Natural killer cell (primary cell): ENCODE measurements at regions not wholly inside any gene's neighbourhood (a gene's known extent, or its start where the extent isn't known, plus 50 kb on each side); places are given as distances from the start of the nearest gene placed in this dataset.

Experiments
- ATAC-seq, 3 donors: fragments of 150-1000 bp in 2 of 3; fragments of 200-7000 bp in 1 of 3; cut with Tn5 transposase; 1 replicate in 1 of 3; 2 replicates in 2 of 3; pipeline ENCODE4 v1.10.0; 2021; ENCODE audit warnings: mild to moderate bottlenecking in 2 of 3, moderate library complexity in 2 of 3
- DNase-seq, 2 donors: peaks; one replicate each; pipeline versions ENCODE4 v3.0.0 to v3.0.0-alpha.2; 2013 to 2021; ENCODE audit warnings: mixed read lengths in 1 of 2
- H3K27ac ChIP-seq: one replicate; pipeline ENCODE4 v1.5.1; 2013; ENCODE audit warnings: mild to moderate bottlenecking, low read length
- H3K27me3 ChIP-seq: one replicate; pipeline ENCODE4 v1.6.1; 2013; ENCODE audit warnings: low read length; ENCODE audit not compliant: control insufficient read depth, insufficient read depth
- H3K36me3 ChIP-seq: one replicate; pipeline ENCODE4 v1.6.1; 2013; ENCODE audit warnings: low read length; ENCODE audit not compliant: control insufficient read depth, insufficient read depth
- H3K4me1 ChIP-seq: one replicate; pipeline ENCODE4 v1.6.1; 2013; ENCODE audit warnings: low read length; ENCODE audit not compliant: control insufficient read depth, insufficient read depth
- H3K4me3 ChIP-seq: one replicate; pipeline ENCODE4 v1.5.1; 2013; ENCODE audit warnings: low read length
- H3K9me3 ChIP-seq: one replicate; pipeline ENCODE4 v1.6.1; 2013; ENCODE audit warnings: low read length; ENCODE audit not compliant: control insufficient read depth, insufficient read depth
- H3K27ac Mint-ChIP-seq, 2 donors: one replicate each; pipeline ENCODE4 v1.8.0; 2022; ENCODE audit warnings: mild to moderate bottlenecking in 2 of 2, mixed read lengths in 2 of 2, moderate library complexity in 1 of 2
- H3K27me3 Mint-ChIP-seq, 2 donors: one replicate each; pipeline ENCODE4 v1.8.0; 2022; ENCODE audit warnings: low read depth in 2 of 2, mixed read lengths in 2 of 2
- H3K36me3 Mint-ChIP-seq: one replicate; pipeline ENCODE4 v1.8.0; 2022; ENCODE audit warnings: mixed read lengths
- H3K4me1 Mint-ChIP-seq, 2 donors: one replicate each; pipeline ENCODE4 v1.8.0; 2022; ENCODE audit warnings: mixed read lengths in 2 of 2
- H3K4me3 Mint-ChIP-seq: one replicate; pipeline ENCODE4 v1.8.0; 2022; ENCODE audit warnings: mild to moderate bottlenecking, moderate library complexity, mixed read lengths
- H3K9me3 Mint-ChIP-seq, 2 donors: one replicate each; pipeline ENCODE4 v1.8.0; 2022; ENCODE audit warnings: mixed read lengths in 2 of 2
- WGBS: methylation state at CpG from one replicate; pipeline ENCODE4 v1.1.7; 2013; ENCODE audit warnings: missing lambda C conversion rate; ENCODE audit not compliant: insufficient coverage; 5-methylcytosine and 5-hydroxymethylcytosine counted together
- intact Hi-C: fragments of 100-400 bp; cut with micrococcal nuclease; formaldehyde crosslinking; loops from one replicate; pipeline ENCODE4 v1.14.2; 2022
- TF ChIP-seq, protein P1 (sequence below): fragments of 200-600 bp; IDR thresholded peaks from one replicate; pipeline ENCODE4 v1.8.0; 2022; ENCODE audit warnings: antibody characterized with exemption

DNA sequence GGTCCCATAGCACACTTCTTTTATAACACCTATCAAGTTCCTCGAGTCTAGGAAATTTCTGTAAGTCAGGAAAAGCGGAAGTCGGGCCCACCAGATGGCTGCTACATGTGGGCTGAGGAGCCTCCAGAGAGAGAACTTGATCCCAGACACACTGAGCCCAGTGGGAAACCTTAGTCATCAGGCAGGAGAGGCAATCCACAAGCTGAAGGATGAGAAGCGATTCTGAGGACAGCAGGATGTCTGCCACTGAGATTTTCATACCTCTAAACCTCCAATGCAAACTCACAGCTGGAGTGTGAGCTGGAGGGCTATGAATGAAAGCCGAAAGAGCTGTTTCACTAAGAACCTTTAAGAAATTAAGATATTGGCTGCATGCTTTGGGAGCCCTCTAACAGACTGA lies 52.6 kb upstream of the PDHA1 start:
- no peak overlapping the region for H3K4me3 ChIP-seq
- H3K4me3 Mint-ChIP-seq: no peak overlapping the region
- no peaks in the 10 kb centered on the region for H3K27me3 ChIP-seq
- no peaks in the 10 kb centered on the region for H3K4me1 Mint-ChIP-seq
- no peaks in the 10 kb centered on the region for H3K36me3 ChIP-seq
- H3K27ac ChIP-seq: no peak overlapping the region
- peaks cover 13 to 17% of the 10 kb centered on the region in 2 donors for H3K27me3 Mint-ChIP-seq
- no peak overlapping the region for H3K27ac Mint-ChIP-seq
- H3K4me1 ChIP-seq: no peaks in the 10 kb centered on the region
- ATAC-seq: no peak
- no peak for DNase-seq
- intact Hi-C loops: no loop called here
- no peaks in the 10 kb centered on the region for H3K36me3 Mint-ChIP-seq
- WGBS: 69% methylated on average over 3 of the region's 5 CpGs
- H3K9me3 ChIP-seq: no peaks in the 10 kb centered on the region
- TF ChIP-seq, protein P1, sequence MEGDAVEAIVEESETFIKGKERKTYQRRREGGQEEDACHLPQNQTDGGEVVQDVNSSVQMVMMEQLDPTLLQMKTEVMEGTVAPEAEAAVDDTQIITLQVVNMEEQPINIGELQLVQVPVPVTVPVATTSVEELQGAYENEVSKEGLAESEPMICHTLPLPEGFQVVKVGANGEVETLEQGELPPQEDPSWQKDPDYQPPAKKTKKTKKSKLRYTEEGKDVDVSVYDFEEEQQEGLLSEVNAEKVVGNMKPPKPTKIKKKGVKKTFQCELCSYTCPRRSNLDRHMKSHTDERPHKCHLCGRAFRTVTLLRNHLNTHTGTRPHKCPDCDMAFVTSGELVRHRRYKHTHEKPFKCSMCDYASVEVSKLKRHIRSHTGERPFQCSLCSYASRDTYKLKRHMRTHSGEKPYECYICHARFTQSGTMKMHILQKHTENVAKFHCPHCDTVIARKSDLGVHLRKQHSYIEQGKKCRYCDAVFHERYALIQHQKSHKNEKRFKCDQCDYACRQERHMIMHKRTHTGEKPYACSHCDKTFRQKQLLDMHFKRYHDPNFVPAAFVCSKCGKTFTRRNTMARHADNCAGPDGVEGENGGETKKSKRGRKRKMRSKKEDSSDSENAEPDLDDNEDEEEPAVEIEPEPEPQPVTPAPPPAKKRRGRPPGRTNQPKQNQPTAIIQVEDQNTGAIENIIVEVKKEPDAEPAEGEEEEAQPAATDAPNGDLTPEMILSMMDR: no peak
- H3K9me3 Mint-ChIP-seq: no peaks in the 10 kb centered on the region

GRCh38 chrX:19293606-19294325 lies 50.0 kb upstream of the PDHA1 start:
- no peaks in the 10 kb centered on the region for H3K36me3 Mint-ChIP-seq

More at GRCh38 chrX:19293606-19294325, 50.0 kb upstream of the PDHA1 start:
- Histone ChIP-seq H3K4me1 (no peaks in the 10 kb centered on the region), H3K36me3 (no peaks in the 10 kb centered on the region), H3K27me3 (no peaks in the 10 kb centered on the region), H3K9me3 (no peaks in the 10 kb centered on the region), H3K4me3 (no peak overlapping the region), H3K27ac (no peak overlapping the region)
- TF ChIP-seq, protein P1: no peak
- DNase-seq: no peak
- H3K4me3 Mint-ChIP-seq: no peak overlapping the region
- no peaks in the 10 kb centered on the region for H3K9me3 Mint-ChIP-seq
- peaks cover 13 to 15% of the 10 kb centered on the region in 2 donors for H3K27me3 Mint-ChIP-seq
- ATAC-seq: no peak
- no peak overlapping the region for H3K27ac Mint-ChIP-seq
- intact Hi-C loops: no loop called here
- H3K4me1 Mint-ChIP-seq: no peaks in the 10 kb centered on the region
- 79% methylated on average over 3 of the region's 6 CpGs for WGBS
